Gastrocnemius medialis (tissue), 4 donors: ENCODE measurements at regions not wholly inside any gene's neighbourhood (a gene's known extent, or its start where the extent isn't known, plus 50 kb on each side); places are given as distances from the start of the nearest gene placed in this dataset.

Source experiments
- POLR2A ChIP-seq, 2 donors: fragments of 450-650 bp; IDR thresholded peaks; one replicate each; pipeline ENCODE4 v1.6.1; 2017; ENCODE audit warnings: antibody characterized with exemption in 2 of 2, mild to moderate bottlenecking in 2 of 2, moderate library complexity in 2 of 2
- TF ChIP-seq, protein P1 (sequence below), 5 experiments: fragments of 450-650 bp in 3 of 5; fragments of 200-600 bp in 2 of 5; sonication (generic) in 2 of 5; IDR thresholded peaks in 4 of 5; conservative IDR thresholded peaks in 1 of 5; 1 replicate in 4 of 5; 2 replicates in 1 of 5; pipeline ENCODE4 v1.5.1; 2016 to 2019; ENCODE audit warnings: antibody characterized with exemption in 5 of 5, mild to moderate bottlenecking in 3 of 5, moderate library complexity in 3 of 5

DNA sequence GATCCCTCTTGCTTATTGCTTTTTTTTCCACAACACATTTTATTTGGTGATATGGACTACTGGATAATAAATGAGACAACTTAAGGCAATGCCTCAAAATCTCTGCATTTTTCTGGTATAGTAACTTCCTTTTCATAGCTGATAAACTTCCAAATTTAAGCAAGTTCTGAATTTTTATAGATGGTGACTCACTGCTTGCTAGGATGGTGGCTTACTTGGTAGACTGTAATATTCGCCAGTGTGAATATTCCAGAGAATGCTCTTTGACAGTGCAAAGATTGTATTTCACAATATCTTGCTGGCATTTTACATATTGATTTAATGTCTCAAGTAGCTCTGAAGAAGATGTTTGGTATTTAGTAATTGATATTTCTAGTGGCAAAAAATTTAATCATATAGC is 472.4 kb downstream of the TFEC start:
- TF ChIP-seq, protein P1, sequence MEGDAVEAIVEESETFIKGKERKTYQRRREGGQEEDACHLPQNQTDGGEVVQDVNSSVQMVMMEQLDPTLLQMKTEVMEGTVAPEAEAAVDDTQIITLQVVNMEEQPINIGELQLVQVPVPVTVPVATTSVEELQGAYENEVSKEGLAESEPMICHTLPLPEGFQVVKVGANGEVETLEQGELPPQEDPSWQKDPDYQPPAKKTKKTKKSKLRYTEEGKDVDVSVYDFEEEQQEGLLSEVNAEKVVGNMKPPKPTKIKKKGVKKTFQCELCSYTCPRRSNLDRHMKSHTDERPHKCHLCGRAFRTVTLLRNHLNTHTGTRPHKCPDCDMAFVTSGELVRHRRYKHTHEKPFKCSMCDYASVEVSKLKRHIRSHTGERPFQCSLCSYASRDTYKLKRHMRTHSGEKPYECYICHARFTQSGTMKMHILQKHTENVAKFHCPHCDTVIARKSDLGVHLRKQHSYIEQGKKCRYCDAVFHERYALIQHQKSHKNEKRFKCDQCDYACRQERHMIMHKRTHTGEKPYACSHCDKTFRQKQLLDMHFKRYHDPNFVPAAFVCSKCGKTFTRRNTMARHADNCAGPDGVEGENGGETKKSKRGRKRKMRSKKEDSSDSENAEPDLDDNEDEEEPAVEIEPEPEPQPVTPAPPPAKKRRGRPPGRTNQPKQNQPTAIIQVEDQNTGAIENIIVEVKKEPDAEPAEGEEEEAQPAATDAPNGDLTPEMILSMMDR (IDR thresholded peaks at IDR 0.05 in 4 of 5, conservative IDR thresholded peaks at IDR 0.05 in 1 of 5), result no peak
- no peak for TF ChIP-seq POLR2A (IDR thresholded peaks at IDR 0.05)
